HCT116 (cell line): ENCODE measurements at regions not wholly inside any gene's neighbourhood (a gene's known extent, or its start where the extent isn't known, plus 50 kb on each side); places are given as distances from the start of the nearest gene placed in this dataset.

Experiments used
- ATAC-seq: fragments of 200-7000 bp; cut with Tn5 transposase; 2 replicates; pipeline ENCODE4 v1.9.1; 2020; ENCODE audit warnings: mild to moderate bottlenecking, moderate library complexity
- BruUV-seq: library from RNA; stranded (reverse); fragments of 400-500 nt; replicated peaks from 2 replicates; lab custom pipeline; 2021; lab: Mats Ljungman, UMichigan
- CTCF ChIA-PET: fragments of 300-600 bp; sonication (Branson Sonifier 250); formaldehyde crosslinking; loops from one replicate; lab custom pipeline; 2021; ENCODE audit warnings: antibody characterized with exemption; lab: Charles Lee
- POLR2A ChIA-PET: fragments of 300-600, 350-600 bp; sonication (Branson Sonifier 250); formaldehyde crosslinking; loops from one replicate; lab custom pipeline; 2021; ENCODE audit warnings: antibody characterized with exemption; lab: Charles Lee
- RAD21 ChIA-PET, 2 experiments: fragments of 300-600 bp; sonication (Branson Sonifier 250); formaldehyde crosslinking; loops; one replicate each; lab custom pipeline; 2023; ENCODE audit warnings: low total read pairs in 2 of 2; ENCODE audit not compliant: uncharacterized antibody in 2 of 2, unreplicated experiment in 2 of 2, low non-redundant PET in 1 of 2; lab: Charles Lee
- DNase-seq: peaks from one replicate; pipeline ENCODE4 v3.0.0-alpha.2; 2010; ENCODE audit warnings: low read depth, low spot score
- H2AFZ ChIP-seq: fragments of 200-600 bp; shearing (Covaris generic), sonication (generic); 2 replicates; pipeline ENCODE4 v1.6.1; 2017; ENCODE audit warnings: low read depth, mixed run types, mixed read lengths, antibody characterized with exemption, low read length; ENCODE audit not compliant: poor library complexity, severe bottlenecking
- H3K27ac ChIP-seq: 2 replicates; pipeline ENCODE4 v1.5.1; 2012; ENCODE audit warnings: low read depth, low read length
- H3K27me3 ChIP-seq: fragments of 200-600 bp; sonication (generic); 2 replicates; pipeline ENCODE4 v1.6.1; 2016; ENCODE audit warnings: mixed run types, low read length, mixed read lengths; ENCODE audit not compliant: insufficient read depth
- H3K36me3 ChIP-seq, 2 experiments: fragments of 200-500 bp in 1 of 2; fragments of 200-600 bp in 1 of 2; sonication (Bioruptor generic) in 1 of 2; sonication (generic) in 1 of 2; 2 replicates each; pipeline versions ENCODE4 v1.5.1 to v1.6.1; 2014 to 2016; ENCODE audit warnings: low read length in 2 of 2, inconsistent platforms in 1 of 2, mixed read lengths in 1 of 2, mixed run types in 1 of 2; ENCODE audit not compliant: insufficient read depth in 2 of 2, control insufficient read depth in 1 of 2
- H3K4me1 ChIP-seq, 2 experiments: fragments of 200-600 bp in 1 of 2; sonication (generic) in 1 of 2; 2 replicates each; pipeline versions ENCODE4 v1.5.1 to v1.6.1; 2012 to 2017; ENCODE audit warnings: low read length in 2 of 2, inconsistent platforms in 1 of 2, mild to moderate bottlenecking in 1 of 2, mixed read lengths in 1 of 2, mixed run types in 1 of 2, moderate library complexity in 1 of 2; ENCODE audit not compliant: insufficient read depth in 2 of 2, control insufficient read depth in 1 of 2
- H3K4me2 ChIP-seq: fragments of 200-600 bp; sonication (generic); 2 replicates; pipeline ENCODE4 v1.6.1; 2017; ENCODE audit warnings: mixed run types, low read length, mixed read lengths
- H3K4me3 ChIP-seq, 2 experiments: fragments of 200-600 bp in 1 of 2; sonication (generic) in 1 of 2; replicated peaks in 1 of 2; 2 replicates each; pipeline ENCODE4 v1.5.1; 2011 to 2016; ENCODE audit warnings: low read length in 2 of 2, control low read depth in 1 of 2, low read depth in 1 of 2, mild to moderate bottlenecking in 1 of 2, mixed read lengths in 1 of 2, mixed run types in 1 of 2
- H3K79me2 ChIP-seq: fragments of 200-600 bp; sonication (generic); 2 replicates; pipeline ENCODE4 v1.6.1; 2017; ENCODE audit warnings: mild to moderate bottlenecking, mixed run types, low read length, moderate library complexity, mixed read lengths; ENCODE audit not compliant: insufficient read depth
- H3K9ac ChIP-seq: fragments of 200-600 bp; sonication (generic); 2 replicates; pipeline ENCODE4 v1.6.1; 2016; ENCODE audit warnings: low read length, mixed read lengths
- H3K9me2 ChIP-seq: fragments of 200-600 bp; sonication (generic), shearing (Covaris generic); 2 replicates; pipeline ENCODE4 v1.6.1; 2017; ENCODE audit warnings: mixed run types, mild to moderate bottlenecking, moderate library complexity; ENCODE audit not compliant: insufficient read depth
- H3K9me3 ChIP-seq, 2 experiments: fragments of 200-500 bp in 1 of 2; fragments of 200-600 bp in 1 of 2; sonication (Bioruptor generic) in 1 of 2; sonication (generic) in 1 of 2; 2 replicates each; pipeline ENCODE4 v1.6.1; 2014 to 2017; ENCODE audit warnings: low read length in 2 of 2, mixed read lengths in 2 of 2, inconsistent platforms in 1 of 2, low read depth in 1 of 2, mild to moderate bottlenecking in 1 of 2, mixed run types in 1 of 2, moderate library complexity in 1 of 2; ENCODE audit not compliant: control insufficient read depth in 1 of 2, insufficient read depth in 1 of 2
- H4K20me1 ChIP-seq: fragments of 200-600 bp; sonication (generic), shearing (Covaris generic); 2 replicates; pipeline ENCODE4 v1.6.1; 2017; ENCODE audit warnings: mixed run types, mild to moderate bottlenecking, moderate library complexity; ENCODE audit not compliant: insufficient read depth
- CTCF ChIP-seq, 3 experiments: fragments of 200-600 bp in 1 of 3; sonication (generic) in 1 of 3; IDR thresholded peaks in 2 of 3; conservative IDR thresholded peaks in 1 of 3; 2 replicates each; pipeline ENCODE4 v1.5.1; 2012 to 2017; ENCODE audit warnings: low read depth in 2 of 3, low read length in 2 of 3, antibody characterized with exemption in 1 of 3, borderline replicate concordance in 1 of 3, control low read depth in 1 of 3, mild to moderate bottlenecking in 1 of 3, mixed read lengths in 1 of 3, mixed run types in 1 of 3, moderate library complexity in 1 of 3; ENCODE audit not compliant: insufficient read depth in 1 of 3
- ELF1 ChIP-seq: IDR thresholded peaks from 2 replicates; pipeline ENCODE4 v1.6.1; 2012; ENCODE audit warnings: low read depth, borderline replicate concordance
- EZH2 ChIP-seq: fragments of 200-600 bp; sonication (generic); IDR thresholded peaks from 2 replicates; pipeline ENCODE4 v1.6.1; 2017; ENCODE audit warnings: antibody characterized with exemption, mixed run types
- EZH2phosphoT487 ChIP-seq: fragments of 200-600 bp; IDR thresholded peaks from 2 replicates; pipeline ENCODE4 v1.6.1; 2018; ENCODE audit warnings: antibody characterized with exemption, borderline replicate concordance
- JUND ChIP-seq: IDR thresholded peaks from 2 replicates; pipeline ENCODE4 v1.6.1; 2012
- MAX ChIP-seq: IDR thresholded peaks from 2 replicates; pipeline ENCODE4 v1.6.1; 2012
- POLR2AphosphoS5 ChIP-seq: IDR thresholded peaks from 2 replicates; pipeline ENCODE4 v1.6.1; 2011; ENCODE audit warnings: mild to moderate bottlenecking, low read depth, low read length, moderate library complexity
- RAD21 ChIP-seq: IDR thresholded peaks from 2 replicates; pipeline ENCODE4 v1.6.1; 2012; ENCODE audit warnings: low read depth, mild to moderate bottlenecking
- REST ChIP-seq: IDR thresholded peaks from 2 replicates; pipeline ENCODE4 v1.6.1; 2012; ENCODE audit warnings: low read depth
- SP1 ChIP-seq: IDR thresholded peaks from 2 replicates; pipeline ENCODE4 v1.6.1; 2012; ENCODE audit warnings: low read depth
- SRF ChIP-seq: IDR thresholded peaks from 2 replicates; pipeline ENCODE4 v1.6.1; 2012; ENCODE audit warnings: low read depth
- TCF7L2 ChIP-seq: IDR thresholded peaks from 2 replicates; pipeline ENCODE4 v1.7.0; 2011; ENCODE audit warnings: borderline replicate concordance, inconsistent platforms; ENCODE audit not compliant: insufficient read depth, insufficient read length; ENCODE audit errors: extremely low read depth
- ZNF274 ChIP-seq: fragments of 200-500 bp; sonication (Bioruptor generic); IDR thresholded peaks from 2 replicates; pipeline ENCODE4 v1.6.1; 2014; ENCODE audit warnings: mild to moderate bottlenecking, low read depth, low read length, inconsistent platforms
- intact Hi-C: fragments of 100-400 bp; cut with micrococcal nuclease; formaldehyde crosslinking; loops from 2 replicates; pipeline ENCODE4 v1.10.0; 2022

GRCh38 chr9:11340654-11341053 lies 727.9 kb upstream of the PTPRD start:
- Histone ChIP-seq H3K9me2 (no peaks in the 10 kb centered on the region), H3K9ac (no peak overlapping the region), H3K27me3 (no peaks in the 10 kb centered on the region), H3K4me3 (no peak overlapping the region), H2AFZ (no peak overlapping the region), H3K27ac (no peak overlapping the region), H3K4me1 (no peaks in the 10 kb centered on the region), H3K79me2 (no peaks in the 10 kb centered on the region), H4K20me1 (no peaks in the 10 kb centered on the region; the same call in 1 of the 2 replicates)
- no peak for DNase-seq
- CTCF ChIA-PET: no interaction called here
- no peak for ATAC-seq
- BruUV-seq: no TSS peak
- RAD21 ChIA-PET: no interaction called here
- intact Hi-C loops: no loop called here
- TF ChIP-seq SP1 (no peak), POLR2AphosphoS5 (no peak), CTCF (IDR thresholded peaks at IDR 0.05 in 2 of 3, conservative IDR thresholded peaks at IDR 0.05 in 1 of 3; ENCODE audit: borderline replicate concordance in 1 of 3, insufficient read depth in 1 of 3, low read depth in 2 of 3, low read length in 2 of 3) (no peak), EZH2phosphoT487 (no peak), TCF7L2 (no peak)
- TF ChIP-seq, all 23 proteins: peak for 0
- Histone ChIP-seq H3K36me3 (no peaks in the 10 kb centered on the region), H3K9me3 (peaks cover 4 to 10% of the 10 kb centered on the region in 2 experiments; a peak in 2 of 4 replicates), H3K4me2 (no peak overlapping the region)
- POLR2A ChIA-PET: no interaction called here

GRCh38 chr9:11347437-11347836 lies 734.6 kb upstream of the PTPRD start:
- Histone ChIP-seq H3K27ac (no peak overlapping the region), H3K9me2 (no peaks in the 10 kb centered on the region), H3K9ac (no peak overlapping the region), H3K27me3 (no peaks in the 10 kb centered on the region), H3K9me3 (peaks cover 3 to 10% of the 10 kb centered on the region in 2 experiments; a peak in 2 of 4 replicates), H3K4me1 (no peaks in the 10 kb centered on the region), H2AFZ (no peak overlapping the region), H4K20me1 (no peaks in the 10 kb centered on the region), H3K4me2 (no peak overlapping the region), H3K79me2 (no peaks in the 10 kb centered on the region), H3K4me3 (no peak overlapping the region), H3K36me3 (no peaks in the 10 kb centered on the region)
- TF ChIP-seq RAD21 (no peak), MAX (no peak), JUND (no peak), SRF (no peak), REST (no peak), ELF1 (no peak), ZNF274 (no peak), EZH2 (no peak)
- no TSS peak for BruUV-seq
- ChIA-PET CTCF (no interaction called here), RAD21 (no interaction called here), POLR2A (no interaction called here)
- intact Hi-C loops: no loop called here
- DNase-seq (no peak), ATAC-seq (no peak)
